AG04450 (cell line): ENCODE measurements at regions not wholly inside any gene's neighbourhood (a gene's known extent, or its start where the extent isn't known, plus 50 kb on each side); places are given as distances from the start of the nearest gene placed in this dataset.

Experiments
- CTCF ChIA-PET: fragments of 300-600, 350-600 bp; formaldehyde crosslinking; extraction: SDS; loops from one replicate; lab custom pipeline; 2022; ENCODE audit warnings: antibody characterized with exemption, inconsistent platforms; lab: Charles Lee
- POLR2A ChIA-PET: fragments of 350-600 bp; formaldehyde crosslinking; extraction: SDS; loops from one replicate; lab custom pipeline; 2021; ENCODE audit warnings: antibody characterized with exemption, inconsistent platforms; lab: Yijun Ruan, JAX
- DNase-seq: peaks from one replicate; pipeline ENCODE4 v3.0.0-alpha.2; 2011; ENCODE audit warnings: low read depth, low spot score
- H3K27ac ChIP-seq: one replicate; pipeline ENCODE4 v1.5.1; 2012; ENCODE audit warnings: low read depth, low read length, control low read depth
- H3K27me3 ChIP-seq: one replicate; pipeline ENCODE4 v1.6.0; 2012; ENCODE audit warnings: low read length; ENCODE audit not compliant: control insufficient read depth, insufficient read depth
- H3K4me3 ChIP-seq: 2 replicates; pipeline ENCODE4 v1.5.1; 2011; ENCODE audit warnings: mild to moderate bottlenecking, low read depth, low read length, control low read depth
- H3K9me3 ChIP-seq: 2 replicates; pipeline ENCODE4 v1.5.1; 2012; ENCODE audit warnings: low read length; ENCODE audit not compliant: control insufficient read depth, insufficient read depth
- CTCF ChIP-seq: IDR thresholded peaks from 2 replicates; pipeline ENCODE4 v1.5.1; 2011; ENCODE audit warnings: low read depth, low read length, control low read depth, inconsistent platforms

GRCh38 chr4:112752510-112752909 lies 115.6 kb downstream of the LARP7 start:
- Histone ChIP-seq H3K9me3 (no peaks in the 10 kb centered on the region), H3K4me3 (no peak overlapping the region), H3K27ac (no peak overlapping the region), H3K27me3 (no peaks in the 10 kb centered on the region)
- ChIA-PET POLR2A (no interaction called here), CTCF (interaction anchor here (1.1 kb wide), 1 partner anchor 10 kb away, joined by 4 read pairs; no protein-coding TSS in a partner anchor)
- DNase-seq, result no peak
- no peak for TF ChIP-seq CTCF

GRCh38 chr4:112753333-112753732 lies 116.4 kb downstream of the LARP7 start:
- Histone ChIP-seq H3K4me3 (no peak overlapping the region), H3K9me3 (no peaks in the 10 kb centered on the region), H3K27ac (no peak overlapping the region), H3K27me3 (no peaks in the 10 kb centered on the region)
- POLR2A ChIA-PET, result no interaction called here
- CTCF ChIA-PET, result interaction anchor here (0.9 kb wide), 1 partner anchor 9 kb away, joined by 3 read pairs; no protein-coding TSS in a partner anchor
- TF ChIP-seq CTCF, result no peak
- no peak for DNase-seq

GRCh38 chr4:112759313-112759712 lies 122.4 kb downstream of the LARP7 start:
- POLR2A ChIA-PET, result no interaction called here
- no peak for DNase-seq
- TF ChIP-seq CTCF, result no peak
- no peaks in the 10 kb centered on the region for H3K27me3 ChIP-seq
- CTCF ChIA-PET, result interaction anchor here (1.2 to 1.7 kb wide), 5 partner anchors 122 to 432 kb away, joined by 3 to 6 read pairs (median 3); no protein-coding TSS in a partner anchor
- H3K4me3 ChIP-seq, result no peak overlapping the region
- H3K9me3 ChIP-seq, result no peaks in the 10 kb centered on the region
- H3K27ac ChIP-seq, result no peak overlapping the region

- H3K27me3 ChIP-seq, result no peaks in the 10 kb centered on the region
- no peak for DNase-seq
- ChIA-PET POLR2A (no interaction called here), CTCF (interaction anchor here (0.6 to 5.8 kb wide), 53 partner anchors 9 to 987 kb away, joined by 3 to 93 read pairs (median 4); no protein-coding TSS in a partner anchor)
- H3K27ac ChIP-seq, result no peak overlapping the region
- H3K9me3 ChIP-seq, result no peaks in the 10 kb centered on the region
- no peak overlapping the region for H3K4me3 ChIP-seq
- TF ChIP-seq CTCF, result peak; percentile 55
Measured at GRCh38 chr4:112765317-112765974, 128.5 kb downstream of the LARP7 start.

- POLR2A ChIA-PET, result no interaction called here
- Histone ChIP-seq H3K9me3 (no peaks in the 10 kb centered on the region), H3K4me3 (no peak overlapping the region), H3K27me3 (no peaks in the 10 kb centered on the region), H3K27ac (no peak overlapping the region)
- TF ChIP-seq CTCF, result peak; percentile 62
- no peak for DNase-seq
- CTCF ChIA-PET, result interaction anchor here (0.7 to 5.8 kb wide), 20 partner anchors 10 to 439 kb away, joined by 3 to 93 read pairs (median 10); no protein-coding TSS in a partner anchor
Measured at GRCh38 chr4:112766422-112766821, 129.5 kb downstream of the LARP7 start.
